ENCODE measurements at regions not wholly inside any gene's neighbourhood (a gene's known extent, or its start where the extent isn't known, plus 50 kb on each side); places are given as distances from the start of the nearest gene placed in this dataset.

GRCh38 chr10:6342096-6342685 lies 139.5 kb downstream of the PFKFB3 start:
- DNase-seq (ENCODE audit: low read depth in 2 of 2): no peak

GRCh38 chr10:6343305-6344010 lies 140.7 kb downstream of the PFKFB3 start:
- no peak for DNase-seq (ENCODE audit: low read depth in 2 of 2)

GRCh38 chr10:6345404-6345803 lies 142.7 kb downstream of the PFKFB3 start:
- no peak for DNase-seq (ENCODE audit: low read depth in 2 of 2)

- no peak for DNase-seq (ENCODE audit: low read depth in 2 of 2)
These were observed 143.9 kb downstream of the PFKFB3 start for GRCh38 chr10:6346631-6347030.

GRCh38 chr10:6347391-6347951 lies 144.7 kb downstream of the PFKFB3 start:
- peak; percentile 8 to 10 for DNase-seq (ENCODE audit: low read depth in 2 of 2)

- peak; percentile 58 to 64 for DNase-seq (ENCODE audit: low read depth in 2 of 2)
These were observed 145.6 kb downstream of the PFKFB3 start for GRCh38 chr10:6348096-6348874.

- DNase-seq (ENCODE audit: low read depth in 2 of 2): no peak
These were observed 147.3 kb downstream of the PFKFB3 start for GRCh38 chr10:6349846-6350535.

- no peak for DNase-seq (ENCODE audit: low read depth in 2 of 2)
These were observed 147.9 kb downstream of the PFKFB3 start for GRCh38 chr10:6350609-6351008.

- DNase-seq (ENCODE audit: low read depth in 2 of 2): no peak
These were observed 148.8 kb downstream of the PFKFB3 start for GRCh38 chr10:6351495-6351894.

- DNase-seq (ENCODE audit: low read depth in 2 of 2): no peak
These were observed 150.8 kb downstream of the PFKFB3 start for GRCh38 chr10:6353526-6353925.

- DNase-seq (ENCODE audit: low read depth in 2 of 2): no peak
These were observed 151.5 kb downstream of the PFKFB3 start for GRCh38 chr10:6354168-6354772.

- DNase-seq (ENCODE audit: low read depth in 2 of 2): no peak
These were observed 153.6 kb downstream of the PFKFB3 start for GRCh38 chr10:6356280-6356793.

GRCh38 chr10:6361869-6362268 lies 159.1 kb downstream of the PFKFB3 start:
- DNase-seq (ENCODE audit: low read depth in 2 of 2): no peak

- no peak for DNase-seq (ENCODE audit: low read depth in 2 of 2)
These were observed 160.1 kb downstream of the PFKFB3 start for GRCh38 chr10:6362879-6363278.

- no peak for DNase-seq (ENCODE audit: low read depth in 2 of 2)
These were observed 160.8 kb downstream of the PFKFB3 start for GRCh38 chr10:6363511-6363910.

GRCh38 chr10:6364283-6364682 lies 161.6 kb downstream of the PFKFB3 start:
- no peak for DNase-seq (ENCODE audit: low read depth in 2 of 2)

GRCh38 chr10:6364893-6365292 lies 162.2 kb downstream of the PFKFB3 start:
- DNase-seq (ENCODE audit: low read depth in 2 of 2): no peak

GRCh38 chr10:6365384-6365783 lies 162.7 kb downstream of the PFKFB3 start:
- DNase-seq (ENCODE audit: low read depth in 2 of 2): no peak

Data from stimulated activated CD8-positive, alpha-beta memory T cell treated with anti-CD3 and anti-CD28 coated beads, Interleukin-15, amount 100 ng/mL, for 4 hours (primary cell).